CD4-positive, alpha-beta T cell treated with Interleukin-2 at 100 ng/mL for 4 hours (primary cell): ENCODE measurements at regions not wholly inside any gene's neighbourhood (a gene's known extent, or its start where the extent isn't known, plus 50 kb on each side); places are given as distances from the start of the nearest gene placed in this dataset.

Experiments
- DNase-seq: peaks from one replicate; pipeline ENCODE4 v3.0.0-alpha.2; 2020; ENCODE audit warnings: low spot score

DNA sequence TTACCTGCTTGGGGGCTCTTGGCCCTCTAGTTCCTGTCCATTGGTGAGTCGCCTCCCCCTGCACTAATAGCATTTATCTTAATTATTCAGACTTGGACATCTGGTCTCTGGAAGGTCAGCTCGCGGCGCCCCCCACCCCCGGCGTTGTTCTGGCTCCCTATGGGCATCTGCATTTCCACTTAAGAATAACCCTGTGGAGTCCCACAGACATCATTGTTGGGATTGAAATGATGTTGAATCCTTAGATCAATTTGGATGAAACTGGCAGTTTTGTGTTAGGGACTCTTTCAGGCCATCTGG is 313.8 kb upstream of the HS6ST1 start:
- DNase-seq: no peak

- no peak for DNase-seq
These were observed 314.8 kb upstream of the HS6ST1 start for GRCh38 chr2:128633501-128633900.

DNA sequence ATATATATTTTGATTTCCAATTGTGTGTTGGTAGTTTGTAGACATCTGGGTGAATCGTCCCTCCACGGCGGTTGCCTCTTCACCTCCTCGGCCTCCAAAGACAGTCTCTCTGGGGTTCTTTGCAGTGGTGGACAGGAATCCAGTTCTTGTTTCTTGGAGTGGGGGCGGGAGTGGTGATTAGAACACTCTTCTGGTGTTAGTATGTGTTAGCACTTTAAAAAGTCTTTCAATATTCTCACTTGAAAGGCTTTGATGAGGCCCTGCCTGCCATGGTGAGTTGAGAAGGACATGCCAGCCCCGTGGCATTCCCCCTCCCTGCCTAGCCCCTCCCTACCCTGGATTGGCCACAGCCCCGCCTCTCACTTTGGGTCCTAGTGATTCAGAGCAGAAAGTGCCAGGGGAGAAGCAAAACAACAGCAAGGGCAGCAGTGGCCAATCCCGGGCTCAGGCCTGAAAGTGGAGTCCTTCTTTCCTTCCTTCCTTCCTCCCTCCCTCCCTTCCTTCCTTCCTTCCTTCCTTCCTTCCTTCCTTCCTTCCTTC is 316.8 kb upstream of the HS6ST1 start:
- DNase-seq: no peak

GRCh38 chr2:128636802-128637147 is 318.1 kb upstream of the HS6ST1 start:
- no peak for DNase-seq

DNA sequence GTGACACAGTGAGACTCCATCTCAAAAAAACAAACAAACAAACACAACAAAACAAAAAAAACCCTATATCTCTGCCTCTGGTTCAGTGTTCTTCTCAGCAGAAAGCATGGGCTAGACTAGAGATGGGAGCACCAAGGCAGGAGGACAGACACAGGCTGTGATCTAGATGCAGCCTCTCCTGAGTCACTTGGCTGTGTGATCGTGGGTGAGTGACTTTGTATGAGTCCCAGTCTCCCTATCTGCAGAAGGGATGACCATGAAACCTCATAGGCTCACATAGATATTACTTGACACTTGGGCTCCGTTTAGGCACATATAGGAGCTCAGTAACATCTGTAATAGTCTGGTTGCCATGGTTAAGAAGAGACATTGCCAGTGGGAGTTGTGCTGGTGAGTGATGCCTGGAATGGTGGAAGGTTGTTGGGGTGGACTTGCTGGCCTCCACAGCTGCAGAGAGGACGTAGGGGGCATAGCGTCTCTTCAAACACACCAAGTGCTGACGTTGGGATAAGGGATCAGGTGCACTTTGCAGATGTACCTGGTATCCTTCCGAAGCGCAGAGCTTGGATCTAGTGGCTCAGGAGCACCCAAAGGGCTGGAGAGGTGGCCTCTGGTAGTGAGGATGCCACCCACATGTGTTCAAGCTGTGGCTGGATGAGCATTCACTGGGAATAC is 318.9 kb upstream of the HS6ST1 start:
- DNase-seq: no peak

DNA sequence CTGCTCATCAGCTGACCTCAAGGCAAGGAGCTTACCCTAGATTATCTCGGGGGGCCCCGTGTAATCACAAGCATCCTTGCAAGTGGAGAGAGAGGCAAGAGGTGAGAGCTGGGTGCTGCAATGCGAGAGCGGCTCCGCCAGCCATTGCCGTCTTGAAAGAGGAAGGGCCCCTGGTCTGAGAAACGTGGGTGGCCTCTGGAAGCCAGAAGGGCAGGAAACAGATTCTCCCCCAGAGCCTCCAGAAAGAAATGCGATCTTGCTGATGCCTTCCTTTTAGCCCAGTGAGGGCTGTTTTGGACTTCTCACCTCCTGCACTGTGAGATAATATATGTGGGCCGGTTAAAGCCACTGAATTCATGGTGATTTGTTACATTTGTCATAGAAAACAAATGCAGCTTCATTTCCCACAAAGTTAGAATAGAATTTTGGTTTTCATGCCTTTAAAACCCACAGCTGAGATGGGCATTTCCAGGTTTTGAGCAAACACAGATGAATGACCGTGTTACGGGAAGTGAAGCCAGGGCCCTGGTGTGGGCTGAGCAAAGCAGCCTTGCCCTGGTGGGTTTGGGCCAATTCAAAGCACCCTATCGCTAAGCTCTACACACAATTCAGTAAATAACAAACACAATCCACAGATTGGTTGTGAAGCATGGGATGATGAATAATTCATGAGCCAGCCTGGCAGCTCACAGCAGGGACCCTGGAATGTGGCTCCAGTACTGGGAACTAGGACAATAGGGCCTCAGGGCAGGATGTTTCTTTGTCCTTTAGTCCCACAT is 319.9 kb upstream of the HS6ST1 start:
- no peak for DNase-seq

GRCh38 chr2:128639120-128639477 is 320.4 kb upstream of the HS6ST1 start:
- DNase-seq: no peak

DNA sequence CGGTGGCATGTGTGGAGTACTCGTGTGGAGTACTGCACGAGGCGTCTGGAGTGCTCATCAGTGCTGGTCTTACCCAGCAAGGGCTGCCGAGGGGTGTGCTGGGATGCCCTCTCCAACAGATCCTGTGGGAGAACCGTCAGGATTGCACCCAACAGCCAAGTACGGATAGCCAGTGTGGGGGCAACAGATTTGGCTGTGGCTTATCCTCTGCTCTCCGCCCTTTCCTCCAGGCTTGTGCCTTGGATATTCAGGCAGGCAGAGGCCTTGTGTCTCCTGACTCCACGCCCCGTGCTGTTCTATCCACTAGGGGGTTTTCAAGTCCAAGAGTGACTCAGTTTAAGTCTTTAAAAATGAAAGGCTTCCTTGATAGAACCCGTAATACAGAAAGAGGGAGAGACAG is 321.0 kb upstream of the HS6ST1 start:
- no peak for DNase-seq

- DNase-seq: no peak
These were observed 321.6 kb upstream of the HS6ST1 start for GRCh38 chr2:128640166-128640844.

- DNase-seq: no peak
These were observed 322.2 kb upstream of the HS6ST1 start for GRCh38 chr2:128640845-128641360.

GRCh38 chr2:128641421-128642080 is 322.9 kb upstream of the HS6ST1 start:
- no peak for DNase-seq

DNA sequence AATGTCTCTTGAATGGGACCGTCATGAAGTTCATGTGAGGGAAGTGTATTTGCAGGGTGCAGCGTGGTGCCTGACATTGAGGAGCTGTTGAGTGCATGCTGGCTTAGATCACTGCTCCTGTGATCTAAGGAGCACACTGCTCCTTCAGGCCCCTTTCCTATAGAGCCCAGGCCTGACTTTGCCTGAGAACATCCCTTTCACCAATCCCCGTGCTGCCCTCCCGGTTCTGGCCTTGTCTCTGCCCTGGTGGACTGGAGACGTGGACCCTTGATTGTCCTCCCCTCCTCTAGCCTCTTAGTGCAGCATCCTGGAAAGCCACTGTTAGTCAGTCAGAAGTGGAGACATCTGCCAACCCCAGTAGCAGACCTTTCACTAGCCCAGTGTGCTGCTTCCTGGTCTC is 323.6 kb upstream of the HS6ST1 start:
- no peak for DNase-seq

- no peak for DNase-seq
These were observed 324.2 kb upstream of the HS6ST1 start for GRCh38 chr2:128642821-128643220.

- DNase-seq: no peak
These were observed 324.8 kb upstream of the HS6ST1 start for GRCh38 chr2:128643221-128644065.

DNA sequence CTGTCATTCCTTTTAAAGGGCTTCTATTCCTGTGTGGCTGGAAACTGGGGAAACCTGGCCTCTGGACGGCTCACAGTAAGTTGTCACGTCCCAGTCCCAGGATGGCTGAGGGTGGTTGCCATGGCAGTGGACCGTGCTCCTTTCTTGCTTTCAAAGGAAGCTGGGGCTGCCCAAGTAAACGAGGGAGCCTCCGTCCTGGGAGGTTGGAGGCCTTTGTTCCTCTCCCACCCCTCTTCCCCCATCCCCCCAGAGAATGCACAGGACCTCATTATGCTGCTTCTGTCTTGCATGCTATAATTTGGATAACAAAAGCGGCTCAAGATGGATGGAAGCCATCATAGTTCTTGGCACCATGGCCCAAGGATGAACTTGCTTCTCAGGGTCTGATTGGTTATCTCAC is 325.5 kb upstream of the HS6ST1 start:
- no peak for DNase-seq

DNA sequence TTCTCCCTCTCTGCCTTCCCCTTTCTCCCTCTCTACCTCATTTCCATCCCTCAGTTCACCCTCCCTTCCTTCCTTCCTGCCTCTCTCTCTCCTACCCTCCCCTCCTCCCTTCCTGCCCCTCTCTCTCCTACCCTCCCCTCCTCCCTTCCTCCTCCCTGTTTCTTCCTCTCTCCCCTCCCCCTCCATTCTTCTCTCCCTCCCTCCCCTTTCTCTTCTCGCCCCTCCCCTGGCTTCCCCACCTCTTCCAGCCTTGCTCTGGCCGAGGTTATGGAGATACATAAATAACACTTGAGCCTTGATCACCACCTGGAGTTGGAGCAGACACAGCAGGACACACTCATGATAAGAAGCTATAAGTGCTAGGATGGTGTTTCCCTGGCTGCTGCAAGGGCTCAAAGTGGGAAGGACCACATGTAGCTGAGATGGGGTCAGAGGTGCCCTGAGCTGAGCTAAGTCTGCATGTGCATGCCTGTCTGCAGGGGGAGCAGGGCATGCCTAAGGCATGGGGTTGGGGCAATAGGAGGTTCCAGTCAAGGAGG is 326.1 kb upstream of the HS6ST1 start:
- DNase-seq: no peak

- no peak for DNase-seq
These were observed 327.0 kb upstream of the HS6ST1 start for GRCh38 chr2:128645631-128646030.

GRCh38 chr2:128646091-128646490 is 327.4 kb upstream of the HS6ST1 start:
- DNase-seq: no peak

- no peak for DNase-seq
These were observed 328.0 kb upstream of the HS6ST1 start for GRCh38 chr2:128646691-128647090.

- DNase-seq: no peak
These were observed 332.3 kb upstream of the HS6ST1 start for GRCh38 chr2:128651000-128651399.

DNA sequence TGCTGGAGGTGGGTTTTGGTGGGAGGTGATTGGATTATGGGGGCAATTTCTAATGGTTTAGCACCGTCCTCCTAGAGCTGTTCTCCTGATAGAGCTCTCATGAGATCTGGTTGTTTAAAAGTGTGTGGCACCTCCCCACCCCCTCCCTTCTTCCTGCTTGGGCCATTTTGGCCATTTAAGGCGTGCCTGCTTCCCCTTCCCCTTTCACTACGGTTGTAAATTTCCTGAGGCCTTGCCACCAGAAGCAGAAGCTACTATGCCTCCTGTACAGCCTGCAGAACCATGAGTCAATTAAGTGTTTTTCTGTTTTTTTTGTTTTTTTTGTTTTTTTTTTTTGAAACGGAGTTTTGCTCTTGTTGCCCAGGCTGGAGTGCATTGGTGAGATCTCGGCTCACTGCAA is 335.7 kb upstream of the HS6ST1 start:
- no peak for DNase-seq
